ENCODE measurements at regions not wholly inside any gene's neighbourhood (a gene's known extent, or its start where the extent isn't known, plus 50 kb on each side); places are given as distances from the start of the nearest gene placed in this dataset.

DNA sequence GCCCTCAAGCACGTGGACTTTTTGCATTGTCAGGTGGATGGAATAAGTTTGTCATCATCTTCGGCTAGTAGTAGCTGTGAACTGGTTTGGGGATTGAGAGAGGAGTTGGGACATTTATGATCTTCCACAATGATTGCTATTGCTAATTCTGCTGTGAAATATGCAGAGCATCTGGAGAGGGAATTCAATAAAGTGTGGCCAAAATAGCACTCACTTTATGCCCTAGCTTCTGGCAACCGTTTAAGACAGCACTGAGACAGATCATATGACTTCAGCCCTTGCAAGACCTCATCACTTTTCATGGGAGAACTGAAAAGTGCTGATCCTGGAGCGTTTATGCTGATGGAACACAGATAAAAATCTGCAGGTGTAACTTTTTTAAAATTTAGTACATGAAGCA, 360.8 kb downstream of the GPATCH2 start:
- TF ChIP-seq, protein P1, sequence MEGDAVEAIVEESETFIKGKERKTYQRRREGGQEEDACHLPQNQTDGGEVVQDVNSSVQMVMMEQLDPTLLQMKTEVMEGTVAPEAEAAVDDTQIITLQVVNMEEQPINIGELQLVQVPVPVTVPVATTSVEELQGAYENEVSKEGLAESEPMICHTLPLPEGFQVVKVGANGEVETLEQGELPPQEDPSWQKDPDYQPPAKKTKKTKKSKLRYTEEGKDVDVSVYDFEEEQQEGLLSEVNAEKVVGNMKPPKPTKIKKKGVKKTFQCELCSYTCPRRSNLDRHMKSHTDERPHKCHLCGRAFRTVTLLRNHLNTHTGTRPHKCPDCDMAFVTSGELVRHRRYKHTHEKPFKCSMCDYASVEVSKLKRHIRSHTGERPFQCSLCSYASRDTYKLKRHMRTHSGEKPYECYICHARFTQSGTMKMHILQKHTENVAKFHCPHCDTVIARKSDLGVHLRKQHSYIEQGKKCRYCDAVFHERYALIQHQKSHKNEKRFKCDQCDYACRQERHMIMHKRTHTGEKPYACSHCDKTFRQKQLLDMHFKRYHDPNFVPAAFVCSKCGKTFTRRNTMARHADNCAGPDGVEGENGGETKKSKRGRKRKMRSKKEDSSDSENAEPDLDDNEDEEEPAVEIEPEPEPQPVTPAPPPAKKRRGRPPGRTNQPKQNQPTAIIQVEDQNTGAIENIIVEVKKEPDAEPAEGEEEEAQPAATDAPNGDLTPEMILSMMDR (IDR thresholded peaks at IDR 0.05): no peak
- TF ChIP-seq POLR2A (IDR thresholded peaks at IDR 0.05): no peak
- intact Hi-C loops (cut with DNase I; ENCODE audit: low total_unique reads): no loop called here
- DNase-seq (ENCODE audit: low spot score in 2 of 2): no peak
- 25 to 36% methylated on average over 4 of the region's 4 CpGs for WGBS, 2 donors
- no peak overlapping the region for H3K4me3 ChIP-seq (ENCODE audit: low read depth, poor library complexity, severe bottlenecking)

DNA sequence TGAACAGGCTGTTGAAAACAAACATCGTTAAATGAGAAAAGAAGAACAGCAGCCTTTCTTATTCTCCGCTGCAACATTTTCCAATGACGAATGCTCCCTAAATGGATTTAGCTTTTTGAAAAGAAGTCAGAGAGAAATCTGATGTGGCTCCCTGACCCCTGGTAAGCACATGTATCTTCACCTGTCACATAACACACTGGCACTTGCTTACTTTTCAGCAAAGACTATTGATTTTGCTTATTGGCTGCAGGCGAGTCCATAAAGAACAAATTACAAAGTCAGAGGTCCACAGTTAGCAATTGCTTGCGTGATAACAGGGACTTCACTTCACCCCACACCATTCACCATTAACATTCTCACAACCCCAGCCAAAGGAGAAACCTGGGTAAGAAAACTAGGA, 362.8 kb downstream of the GPATCH2 start:
- intact Hi-C loops (cut with DNase I; ENCODE audit: low total_unique reads): no loop called here
- WGBS, 2 donors: 85 to 90% methylated on average over 5 of the region's 5 CpGs
- no peak overlapping the region for H3K4me3 ChIP-seq (ENCODE audit: low read depth, poor library complexity, severe bottlenecking)
- DNase-seq (ENCODE audit: low spot score in 2 of 2): no peak
- TF ChIP-seq POLR2A (IDR thresholded peaks at IDR 0.05): no peak
- TF ChIP-seq, protein P1 (IDR thresholded peaks at IDR 0.05): no peak

DNA sequence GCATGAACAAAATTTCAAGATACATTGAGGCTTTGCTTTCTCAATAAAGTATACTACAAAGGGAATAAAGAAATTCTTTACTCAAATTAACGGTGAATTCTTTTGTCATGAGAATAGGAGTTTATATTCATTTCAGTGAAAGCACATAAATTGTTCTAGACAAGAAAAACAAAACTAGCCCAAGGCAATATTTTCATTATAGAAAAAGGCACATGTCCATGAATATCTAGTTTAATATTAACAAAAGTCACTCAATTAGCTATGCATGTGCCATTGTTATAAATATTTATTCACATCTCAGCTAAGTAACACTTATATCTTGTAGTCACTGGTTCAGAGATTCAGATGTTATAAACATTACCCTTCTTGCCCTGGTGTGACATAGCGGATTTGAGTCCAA, 369.3 kb downstream of the GPATCH2 start:
- H3K4me3 ChIP-seq (ENCODE audit: low read depth, poor library complexity, severe bottlenecking): no peak overlapping the region
- TF ChIP-seq, protein P1 (IDR thresholded peaks at IDR 0.05): no peak
- TF ChIP-seq POLR2A (IDR thresholded peaks at IDR 0.05): no peak
- no peak for DNase-seq (ENCODE audit: low spot score in 2 of 2)
- intact Hi-C loops (cut with DNase I; ENCODE audit: low total_unique reads): no loop called here
- WGBS, 2 donors: 76 to 80% methylated on average over 2 of the region's 2 CpGs

DNA sequence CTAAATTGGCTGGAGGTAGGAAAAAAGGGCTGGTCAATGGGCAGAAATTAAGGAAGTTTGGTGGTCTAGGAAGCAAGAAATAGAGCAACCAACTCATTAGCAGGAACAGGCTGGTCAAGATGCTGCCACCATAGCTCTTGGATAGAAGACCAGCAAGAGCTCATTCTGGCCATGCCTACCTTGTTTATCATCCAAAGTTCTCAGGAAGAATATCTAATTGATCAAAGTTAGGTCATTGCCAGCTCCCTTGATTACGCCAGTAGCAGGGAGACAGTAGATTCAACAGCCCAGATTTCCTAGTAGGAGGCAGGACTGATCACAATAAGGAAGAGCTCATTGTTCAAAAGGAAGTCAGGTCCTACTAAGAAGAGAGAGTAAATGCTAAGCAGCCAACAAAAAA, 370.2 kb downstream of the GPATCH2 start:
- WGBS, 2 donors: 84 to 90% methylated on average over 1 of the region's 1 CpG
- no peak for TF ChIP-seq POLR2A (IDR thresholded peaks at IDR 0.05)
- TF ChIP-seq, protein P1 (IDR thresholded peaks at IDR 0.05): no peak
- intact Hi-C loops (cut with DNase I; ENCODE audit: low total_unique reads): no loop called here
- H3K4me3 ChIP-seq (ENCODE audit: low read depth, poor library complexity, severe bottlenecking): no peak overlapping the region
- no peak for DNase-seq (ENCODE audit: low spot score in 2 of 2)

DNA sequence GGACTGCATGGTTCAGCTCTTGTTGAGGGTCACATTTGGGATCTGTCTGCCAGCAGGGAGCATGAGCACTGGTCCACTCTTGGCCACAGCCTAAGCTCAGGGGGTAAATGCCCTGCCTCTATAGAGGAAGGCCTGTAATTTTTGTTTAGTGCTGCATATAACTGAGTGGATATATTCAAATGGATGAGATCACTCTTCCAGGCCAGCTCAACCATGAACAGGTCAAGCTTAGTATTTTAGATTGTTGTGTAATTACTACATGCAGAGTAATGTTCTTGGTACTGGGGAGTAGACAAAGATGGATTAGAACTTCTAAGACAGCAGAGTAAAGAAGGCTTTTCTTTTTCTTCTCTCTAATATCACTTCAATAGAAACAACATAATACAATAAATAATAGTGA, 376.9 kb downstream of the GPATCH2 start:
- H3K4me3 ChIP-seq (ENCODE audit: low read depth, poor library complexity, severe bottlenecking): no peak overlapping the region
- DNase-seq (ENCODE audit: low spot score in 2 of 2): no peak
- TF ChIP-seq, protein P1 (IDR thresholded peaks at IDR 0.05): no peak
- TF ChIP-seq POLR2A (IDR thresholded peaks at IDR 0.05): no peak
- intact Hi-C loops (cut with DNase I; ENCODE audit: low total_unique reads): no loop called here

DNA sequence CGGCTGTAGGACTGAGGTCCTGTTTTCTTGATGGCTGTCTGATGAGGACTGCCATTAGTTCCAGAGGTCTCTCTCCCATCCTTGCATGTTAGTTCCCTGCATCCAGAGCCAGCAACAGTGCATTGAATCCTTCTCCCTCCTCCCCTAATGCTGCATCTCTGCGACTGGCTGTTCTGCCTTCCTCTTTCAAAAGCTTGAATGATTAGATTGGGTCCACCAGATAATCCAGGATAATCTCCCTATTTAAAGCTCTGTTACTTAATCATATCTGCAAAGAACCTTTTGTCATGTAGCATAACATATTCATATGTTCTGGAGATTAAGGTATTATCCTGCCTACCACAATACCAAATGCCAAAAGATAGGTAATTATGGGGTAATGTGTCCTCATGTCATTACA, 377.5 kb downstream of the GPATCH2 start:
- intact Hi-C loops (cut with DNase I; ENCODE audit: low total_unique reads): no loop called here
- no peak overlapping the region for H3K4me3 ChIP-seq (ENCODE audit: low read depth, poor library complexity, severe bottlenecking)
- WGBS, 2 donors: 92 to 96% methylated on average over 2 of the region's 2 CpGs
- DNase-seq (ENCODE audit: low spot score in 2 of 2): no peak
- TF ChIP-seq, protein P1 (IDR thresholded peaks at IDR 0.05): no peak
- TF ChIP-seq POLR2A (IDR thresholded peaks at IDR 0.05): no peak
